HG02970 (cell line): ENCODE measurements at regions not wholly inside any gene's neighbourhood (a gene's known extent, or its start where the extent isn't known, plus 50 kb on each side); places are given as distances from the start of the nearest gene placed in this dataset.

Experiments
- ATAC-seq: cut with Tn5 transposase; IDR thresholded peaks from one replicate; pipeline ENCODE4 v1.9.1; 2021; ENCODE audit warnings: mild to moderate bottlenecking, moderate library complexity, moderate number of reproducible peaks; ENCODE audit not compliant: unreplicated experiment, low FRiP score

DNA sequence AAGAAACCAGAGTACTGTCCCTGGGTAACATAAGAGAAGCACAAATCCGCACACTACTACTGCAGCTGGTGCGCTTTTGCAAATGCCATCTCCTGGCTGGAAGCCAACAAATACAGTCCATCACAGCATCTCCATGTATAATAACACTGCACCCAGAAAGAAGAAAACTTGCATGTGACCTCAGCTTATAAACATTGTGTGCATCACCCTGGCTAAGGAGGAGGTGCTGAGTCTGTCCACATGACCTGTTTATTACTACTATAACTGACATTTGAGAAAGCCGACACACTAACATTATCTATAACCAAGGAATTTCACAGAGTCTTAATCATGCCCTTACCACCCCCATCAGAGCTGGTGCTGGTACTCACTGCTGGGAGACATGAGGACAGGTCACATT, 516.8 kb downstream of the CFAP47 start:
- no peak for ATAC-seq

DNA sequence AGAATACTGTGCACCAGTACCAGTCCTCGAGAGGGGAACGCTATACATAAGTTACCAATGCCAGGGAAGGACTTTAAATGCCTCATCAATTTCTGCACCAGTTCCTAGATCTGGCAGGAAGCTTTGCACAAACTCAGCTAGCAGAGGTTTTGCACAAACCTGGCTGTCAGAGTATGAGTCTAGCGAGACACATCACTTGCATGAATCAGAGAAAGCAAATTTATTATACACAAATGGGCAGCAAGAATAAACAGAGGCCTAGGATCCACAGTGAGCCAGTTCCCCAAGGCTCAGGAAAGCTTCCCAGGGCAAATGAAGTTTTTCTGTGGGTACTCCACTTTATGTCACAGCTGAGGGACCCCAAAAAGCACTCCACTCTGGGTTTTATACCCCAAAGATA, 523.5 kb downstream of the CFAP47 start:
- ATAC-seq: no peak

DNA sequence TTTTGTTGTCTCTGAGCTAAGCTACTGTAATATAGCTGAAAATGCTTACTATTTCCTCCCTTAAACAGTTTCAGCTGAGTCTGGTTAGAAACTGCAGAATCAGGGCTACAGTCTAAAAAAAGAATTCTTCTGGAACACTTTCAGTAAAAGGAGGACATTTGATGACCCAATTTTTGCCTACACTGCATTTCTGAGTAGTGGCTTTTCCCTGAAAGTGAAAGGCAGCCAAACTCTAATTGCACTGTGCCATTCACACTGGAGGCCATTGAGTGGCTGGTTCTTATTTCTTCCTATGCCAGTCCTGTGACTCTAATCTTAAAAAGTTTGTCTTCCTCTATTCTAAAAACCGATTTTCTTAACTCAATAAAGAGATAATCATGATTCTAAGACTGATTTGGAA, 526.0 kb downstream of the CFAP47 start:
- ATAC-seq: no peak

DNA sequence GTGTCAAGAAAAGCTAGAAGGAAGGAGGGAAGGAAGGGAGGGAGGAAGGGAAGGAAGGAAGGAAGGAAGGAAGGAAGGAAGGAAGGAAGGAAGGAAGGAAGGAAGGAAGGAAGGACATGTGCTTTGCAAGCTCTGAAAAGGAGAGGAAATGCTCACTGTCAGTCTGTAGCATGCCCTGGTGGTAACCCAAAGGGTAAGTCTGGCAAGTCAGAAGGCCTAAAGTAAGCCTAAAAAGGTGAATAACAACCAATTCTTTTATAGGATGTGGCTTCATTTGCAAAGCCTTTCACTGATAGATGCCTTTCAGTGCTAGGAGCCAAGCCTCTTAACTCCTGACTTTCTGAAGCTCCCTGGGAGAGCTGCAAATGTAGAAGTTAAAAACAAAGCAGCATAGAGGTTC, 542.6 kb downstream of the CFAP47 start:
- no peak for ATAC-seq

DNA sequence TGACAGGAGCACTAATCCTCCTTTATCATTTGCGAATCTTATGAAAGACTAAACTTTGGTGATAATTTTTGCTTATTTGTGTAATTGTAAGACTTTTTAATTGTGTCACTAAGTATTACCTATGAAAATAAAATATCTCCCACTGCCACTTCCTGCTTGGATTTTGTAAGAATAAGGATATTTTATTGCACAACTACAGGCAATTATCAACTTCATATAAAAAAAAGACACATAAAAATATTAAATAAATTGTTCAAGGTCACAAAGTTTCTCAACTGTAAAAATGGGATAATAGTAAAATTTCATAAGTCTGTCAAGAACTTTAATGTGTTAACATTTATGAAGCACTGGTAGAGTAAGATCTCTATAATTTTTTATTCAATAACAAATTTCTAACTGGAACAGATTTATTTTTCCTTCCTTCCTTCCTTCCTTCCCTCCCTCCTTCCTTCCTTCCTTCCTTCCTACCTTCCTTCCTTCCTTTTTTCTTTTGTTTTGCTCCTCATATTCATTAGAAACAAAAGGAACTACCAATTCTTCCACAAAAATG, 527.6 kb upstream of the FAM47C start:
- ATAC-seq: no peak

DNA sequence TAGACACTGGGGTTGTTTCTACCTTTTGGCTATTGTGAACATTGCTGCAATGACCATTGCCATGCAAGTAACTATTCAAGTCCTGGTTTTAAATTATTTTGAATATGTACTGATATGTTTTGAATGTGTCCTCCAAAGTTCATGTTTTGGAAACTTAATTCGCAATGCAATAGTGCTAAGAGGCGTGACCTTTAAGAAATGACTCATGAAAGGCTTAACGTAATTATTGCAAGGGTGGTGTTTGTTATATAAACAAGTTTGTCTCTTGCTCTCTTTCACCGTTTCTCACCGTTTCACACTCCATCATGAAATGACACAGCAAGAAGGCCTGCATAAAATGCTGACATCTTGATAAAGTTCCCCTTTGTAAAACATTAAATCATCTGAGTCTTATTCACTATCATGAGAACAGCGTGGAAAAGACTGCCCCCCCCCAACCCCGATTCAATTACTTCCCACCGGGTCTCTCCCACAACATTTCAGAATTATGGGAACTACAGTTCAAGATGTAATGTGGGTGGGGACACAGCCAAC, 506.9 kb upstream of the FAM47C start:
- ATAC-seq: no peak

DNA sequence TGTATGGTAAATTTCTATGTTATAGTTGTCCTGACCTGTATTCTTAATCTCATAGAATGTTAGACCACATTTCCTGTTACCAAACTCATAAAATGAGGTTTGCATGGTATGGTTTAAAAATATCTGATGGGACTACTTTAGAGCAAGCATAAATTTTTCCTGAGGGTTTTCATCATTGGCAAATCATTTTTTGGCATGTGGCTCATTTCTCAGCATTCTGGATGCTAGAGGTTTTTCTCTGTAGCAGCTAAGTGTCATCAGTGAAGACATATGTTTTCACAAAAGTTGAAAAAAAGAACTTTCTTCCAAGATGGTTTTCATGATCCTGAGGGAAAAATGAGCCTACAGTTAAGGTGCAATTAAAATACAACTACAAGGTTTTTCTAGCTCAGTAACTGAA, 503.5 kb upstream of the FAM47C start:
- no peak for ATAC-seq

DNA sequence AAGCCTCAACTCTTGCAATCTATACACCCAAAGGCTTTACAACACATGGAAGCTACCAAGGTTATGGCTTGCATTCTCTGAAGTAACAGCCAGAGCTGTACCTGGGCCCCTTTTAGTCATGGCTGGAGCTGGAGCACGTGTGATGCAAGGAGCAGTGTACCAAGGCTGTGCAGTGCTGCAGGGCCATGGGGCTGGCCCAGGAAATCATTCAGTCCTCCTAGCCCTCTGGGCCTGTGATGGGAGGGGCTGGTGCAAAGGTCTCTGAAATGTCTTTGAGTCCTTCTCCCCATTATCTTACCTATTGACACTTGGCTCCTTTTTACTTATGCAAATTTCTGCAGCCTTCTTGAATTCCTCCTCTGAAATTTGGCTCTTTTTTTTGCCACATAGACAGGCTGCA, 500.1 kb upstream of the FAM47C start:
- ATAC-seq: no peak

DNA sequence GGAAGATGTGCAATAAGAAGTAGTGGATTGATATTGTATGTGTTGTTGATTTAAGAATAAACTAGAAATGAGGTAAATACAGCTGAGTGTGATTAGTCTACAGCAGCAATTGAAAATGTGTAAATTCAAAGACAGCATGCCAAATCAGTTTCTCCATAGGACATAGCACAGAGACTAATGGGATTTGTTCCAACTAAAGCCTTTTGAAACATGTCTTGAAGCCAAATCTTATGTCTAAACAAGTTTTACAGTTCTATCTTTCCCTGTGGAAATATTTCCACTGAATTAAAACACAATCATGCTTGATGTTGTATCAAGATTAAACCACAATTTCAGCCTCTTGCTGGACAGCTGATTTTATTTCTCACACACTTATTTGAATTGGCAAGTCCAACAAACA, 497.4 kb upstream of the FAM47C start:
- no peak for ATAC-seq

DNA sequence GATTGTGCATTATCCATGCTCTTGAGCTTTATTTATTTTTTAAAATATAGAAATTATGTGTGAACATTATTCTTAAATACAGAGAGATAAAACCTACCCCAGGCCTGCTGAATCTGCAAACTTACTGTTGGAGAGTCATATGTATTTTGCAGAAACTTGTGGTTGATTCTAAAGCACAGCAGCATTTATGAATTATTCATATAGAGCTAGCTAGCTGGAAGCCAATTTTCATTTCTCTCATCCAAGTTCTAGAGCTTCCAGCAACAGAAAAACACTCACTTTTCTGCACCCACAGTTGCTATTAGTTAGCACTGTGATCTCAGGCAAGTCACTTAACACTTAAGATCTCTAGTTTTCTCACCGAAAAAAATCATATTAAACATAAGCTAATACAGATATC, 479.5 kb upstream of the FAM47C start:
- ATAC-seq: no peak

DNA sequence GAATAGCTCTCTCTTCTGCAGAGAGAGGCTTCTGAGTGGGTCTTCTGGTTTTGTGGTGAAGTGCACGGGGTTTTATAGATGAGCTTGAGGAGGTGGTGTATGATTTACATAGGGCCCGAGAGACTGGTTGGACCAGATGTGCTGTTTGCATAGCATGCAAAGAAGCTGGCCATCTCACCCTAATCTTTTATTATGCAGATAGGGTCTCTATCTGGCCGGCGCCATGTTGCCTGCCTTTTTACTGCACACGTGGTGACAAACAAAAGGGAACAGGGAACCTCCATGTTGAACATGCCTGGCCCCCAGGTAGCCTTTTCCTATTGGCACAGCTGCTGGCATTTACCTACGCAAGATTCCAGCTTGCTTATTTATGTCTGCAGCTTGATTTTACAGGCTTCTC, 473.3 kb upstream of the FAM47C start:
- ATAC-seq: no peak

DNA sequence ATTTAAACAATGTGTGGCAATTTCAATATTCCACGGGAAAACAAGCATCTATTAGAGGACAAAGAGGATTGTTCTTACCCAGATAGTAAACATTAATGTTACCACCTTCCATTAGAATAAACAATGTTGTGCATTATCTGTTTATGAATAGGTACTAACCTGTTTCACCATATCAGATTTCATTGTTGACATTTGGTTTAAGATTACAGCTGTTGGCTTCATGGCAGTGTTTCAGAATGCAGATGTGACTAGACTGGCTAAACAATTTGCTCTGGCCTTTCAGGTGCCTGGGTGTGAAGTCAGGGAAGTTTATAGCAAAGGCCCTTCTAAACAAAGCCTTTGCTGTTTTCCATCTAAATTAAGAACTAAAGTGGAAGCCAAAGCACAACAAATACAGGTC, 464.7 kb upstream of the FAM47C start:
- ATAC-seq: no peak

DNA sequence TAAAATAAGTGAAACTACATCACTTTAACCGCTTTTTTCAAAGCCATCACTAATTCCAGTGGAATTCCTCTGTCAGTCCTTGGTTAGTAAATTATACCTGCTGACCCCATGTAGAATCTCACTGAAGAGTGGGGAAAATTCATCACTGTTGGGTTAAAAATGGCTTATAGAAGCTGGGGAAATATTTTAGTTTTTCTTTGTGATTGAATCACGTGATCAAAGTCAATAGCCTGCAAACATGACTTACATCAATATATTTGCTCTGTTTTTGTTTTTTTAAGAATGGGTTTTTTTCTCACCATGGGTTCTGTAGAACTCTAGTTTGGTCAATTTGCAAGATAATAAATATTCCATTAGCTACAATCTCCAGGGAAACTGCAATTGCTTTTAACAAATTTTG, 445.2 kb upstream of the FAM47C start:
- no peak for ATAC-seq

DNA sequence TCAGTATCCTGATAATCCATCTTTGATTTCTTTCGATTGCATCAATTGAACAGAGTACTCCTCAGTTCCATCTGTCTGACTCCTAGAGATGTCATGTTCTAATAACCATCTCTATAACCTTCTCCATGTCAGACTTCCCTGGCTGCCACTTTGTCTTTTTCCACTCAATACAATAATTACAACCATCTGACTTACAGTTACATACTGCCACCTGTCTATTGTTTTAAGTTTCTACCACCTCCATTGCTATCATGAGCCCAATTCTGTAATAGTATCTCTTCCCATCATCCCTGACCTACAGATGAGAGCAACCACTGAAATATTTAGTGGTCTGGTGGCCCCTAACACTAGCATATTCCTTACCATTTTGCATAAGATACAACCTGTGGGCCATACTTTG, 439.2 kb upstream of the FAM47C start:
- ATAC-seq: no peak

DNA sequence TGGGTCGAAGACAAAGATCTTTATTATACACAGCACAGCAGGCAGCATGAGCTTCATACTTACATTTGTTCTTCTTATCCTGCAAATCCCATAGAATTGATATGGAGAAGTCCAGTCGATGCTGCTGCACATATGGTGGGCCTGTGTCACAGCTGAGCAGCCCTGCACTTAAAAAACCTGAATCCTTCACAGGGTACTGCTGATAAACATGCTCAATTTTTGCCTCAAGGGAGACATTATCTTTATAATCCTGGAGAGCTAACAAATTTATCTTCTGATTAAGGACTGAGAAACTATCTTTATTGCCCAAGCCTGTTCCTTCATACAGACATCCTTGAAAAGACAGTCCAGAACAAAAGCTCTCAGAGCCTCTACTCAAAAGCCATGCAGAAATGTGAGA, 434.4 kb upstream of the FAM47C start:
- ATAC-seq: no peak

DNA sequence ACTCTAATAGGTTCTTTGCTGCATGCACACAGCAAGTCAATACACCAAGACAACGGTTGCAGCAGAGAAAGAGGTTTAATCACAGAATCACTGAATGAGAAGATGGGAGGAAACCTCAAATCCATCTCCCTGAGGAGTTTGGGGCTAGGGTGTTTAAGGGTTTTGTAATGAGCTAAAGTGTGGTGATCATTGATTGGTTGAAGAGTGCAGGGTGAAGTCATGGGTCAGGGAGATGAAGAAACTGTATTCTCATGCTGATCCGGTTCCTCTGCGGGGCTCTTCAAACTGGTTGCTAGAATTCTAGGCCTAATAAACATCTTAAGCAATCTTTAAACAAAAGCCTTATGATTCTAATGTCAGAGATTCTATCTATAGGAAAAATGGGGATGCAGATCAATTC, 432.5 kb upstream of the FAM47C start:
- ATAC-seq: no peak

DNA sequence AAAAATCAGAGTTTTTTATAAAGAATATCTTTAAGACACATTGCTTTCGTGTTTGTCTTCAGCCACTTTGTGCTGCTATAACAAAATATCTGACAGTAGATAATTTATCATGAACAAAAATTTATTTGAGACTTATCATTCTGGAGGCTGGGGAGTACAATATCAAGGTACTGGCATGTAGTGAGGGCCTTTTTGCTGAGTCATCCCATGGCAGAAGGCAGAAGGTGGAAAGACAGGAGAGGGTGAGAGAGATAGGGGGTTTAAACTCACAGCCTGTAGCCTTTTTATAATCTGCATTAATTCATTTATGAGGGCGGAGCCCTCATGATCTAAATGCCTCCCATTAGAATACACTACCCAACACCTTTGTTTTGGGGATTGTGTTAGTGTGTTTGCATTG, 431.2 kb upstream of the FAM47C start:
- ATAC-seq: no peak

DNA sequence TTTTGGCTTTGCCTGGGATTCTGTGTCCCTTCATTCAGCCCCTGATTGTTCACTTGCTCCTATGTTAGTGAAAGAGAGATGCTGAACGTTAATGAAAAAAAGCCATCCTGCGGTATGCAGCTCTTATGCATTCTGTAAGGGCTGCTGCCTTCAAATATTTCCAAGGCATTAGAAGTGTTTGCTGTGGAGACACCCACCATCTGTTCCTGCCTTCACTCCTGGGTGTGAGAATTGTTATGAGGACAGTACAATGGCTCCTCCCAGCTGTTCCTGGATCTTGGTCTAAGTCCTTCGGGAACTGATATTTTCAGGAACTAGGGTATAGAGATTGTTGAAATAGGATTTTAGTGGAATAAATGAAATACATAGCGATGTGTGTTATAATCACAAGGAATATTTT, 427.1 kb upstream of the FAM47C start:
- no peak for ATAC-seq

DNA sequence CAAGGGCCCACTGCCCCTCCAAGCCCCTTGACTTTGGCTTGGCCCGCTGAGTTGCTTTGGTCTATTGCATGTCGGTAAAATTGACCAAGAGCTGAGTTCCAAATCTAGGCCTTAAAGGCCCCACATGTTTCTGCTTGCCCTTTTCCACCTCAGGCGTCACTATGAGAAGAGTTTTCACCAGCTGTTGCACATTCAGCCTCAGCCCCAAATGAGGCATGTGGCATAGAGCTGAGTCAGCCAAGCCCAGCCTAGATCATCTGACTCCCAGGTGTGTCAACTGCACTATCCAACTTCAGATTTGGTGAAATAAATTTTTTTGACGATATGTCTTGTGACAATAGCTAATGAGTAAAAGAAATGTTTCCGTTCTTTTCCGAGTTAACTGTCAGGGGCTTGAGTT, 424.5 kb upstream of the FAM47C start:
- ATAC-seq: no peak

DNA sequence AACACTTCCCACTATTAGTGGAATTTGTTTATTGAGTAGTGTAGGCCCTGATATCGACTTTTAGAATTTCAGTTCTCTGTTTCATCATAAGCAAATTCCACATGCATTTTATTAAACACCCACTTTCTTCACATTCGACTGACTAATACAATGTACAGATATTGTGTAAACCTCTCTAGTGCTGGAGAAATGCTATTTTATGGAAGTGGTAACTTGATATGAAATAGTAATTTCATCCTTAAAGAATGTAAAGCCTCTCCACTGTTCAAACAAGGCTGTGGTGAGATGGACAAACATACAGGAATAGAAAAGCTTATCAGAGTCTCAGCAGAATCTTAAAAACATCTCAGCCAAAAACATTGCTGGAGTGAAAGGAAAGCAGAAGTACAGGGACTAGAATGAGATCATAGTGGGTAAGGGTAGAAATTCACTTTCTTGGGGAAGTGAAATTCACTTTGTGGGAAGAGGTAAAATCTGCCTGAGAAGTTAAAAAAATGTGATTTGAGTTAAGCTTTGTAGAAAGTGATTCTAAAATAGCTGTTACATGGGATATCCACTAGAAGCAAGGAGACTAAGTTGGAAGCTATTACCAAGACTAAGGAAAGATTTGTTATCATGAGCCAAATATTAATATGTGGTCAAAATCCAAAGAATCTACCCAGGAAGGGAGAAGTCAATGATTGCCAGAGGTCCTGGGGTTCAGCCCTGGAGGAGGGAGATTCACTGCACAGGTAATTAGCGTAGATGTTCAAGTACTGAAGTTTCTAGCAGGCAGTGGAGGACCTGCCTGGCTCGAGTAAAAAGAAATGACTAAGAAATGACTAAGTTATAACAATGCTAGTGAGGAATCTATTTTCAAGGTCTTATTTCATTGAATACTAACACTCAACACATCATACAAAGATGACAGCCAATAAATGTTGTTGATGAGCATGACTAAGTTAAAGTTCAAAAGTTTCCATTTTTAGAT, 398.3 kb upstream of the FAM47C start:
- no peak for ATAC-seq

DNA sequence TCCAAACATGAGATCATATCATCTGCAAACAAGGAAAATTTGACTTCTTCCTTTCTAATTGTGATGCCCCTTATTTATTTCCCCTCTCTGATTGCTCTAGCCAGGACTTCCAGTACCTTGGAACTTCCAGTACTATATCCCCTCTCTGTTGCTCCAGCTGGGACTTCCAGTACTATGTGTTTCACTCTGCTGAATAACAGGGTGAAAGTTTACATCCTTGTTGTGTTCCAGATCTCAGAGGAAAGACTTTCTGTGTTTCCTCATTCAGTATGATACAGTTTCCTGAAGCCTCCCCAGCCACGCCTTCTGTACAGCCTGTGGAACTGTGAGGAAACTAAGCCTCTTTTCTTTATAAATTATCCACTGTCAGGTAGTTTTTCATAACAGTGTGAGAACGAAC, 381.3 kb upstream of the FAM47C start:
- ATAC-seq: no peak

DNA sequence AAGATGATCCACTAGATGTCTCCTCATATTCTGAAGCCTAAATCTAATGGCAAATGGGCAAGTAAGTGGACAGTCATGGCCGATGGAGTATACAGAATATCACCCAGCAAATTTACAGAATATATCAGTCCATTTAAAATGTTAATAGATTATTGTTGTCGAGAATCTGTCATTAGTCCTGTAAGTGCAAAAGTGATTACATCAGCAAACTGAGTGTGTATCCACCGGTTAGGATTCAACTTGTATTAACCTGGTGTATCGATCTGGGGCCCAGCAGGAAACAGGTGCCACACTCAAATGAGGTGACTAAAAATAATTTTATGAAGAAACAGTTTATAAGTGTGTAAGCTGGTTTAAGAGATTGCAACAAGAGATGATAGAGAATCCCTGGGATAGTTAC, 367.9 kb upstream of the FAM47C start:
- no peak for ATAC-seq
